Right cardiac atrium (tissue), 5 donors: ENCODE measurements at regions not wholly inside any gene's neighbourhood (a gene's known extent, or its start where the extent isn't known, plus 50 kb on each side); places are given as distances from the start of the nearest gene placed in this dataset.

Experiments used
- ATAC-seq, 2 donors: fragments of 200-7000 bp; cut with Tn5 transposase; one replicate each; pipeline versions ENCODE4 v1.8.0 to v1.9.1; 2020; ENCODE audit warnings: moderate library complexity in 2 of 2, mild to moderate bottlenecking in 1 of 2
- DNase-seq, 3 donors: peaks; one replicate each; pipeline ENCODE4 v3.0.0-alpha.2; 2020
- H3K27ac ChIP-seq: one replicate; pipeline ENCODE4 v1.5.1; 2013; ENCODE audit warnings: mild to moderate bottlenecking, low read length, control low read depth, moderate library complexity
- H3K27me3 ChIP-seq: one replicate; pipeline ENCODE4 v1.6.1; 2013; ENCODE audit not compliant: control insufficient read depth, insufficient read depth
- H3K4me1 ChIP-seq: one replicate; pipeline ENCODE4 v1.6.1; 2013; ENCODE audit warnings: low read length; ENCODE audit not compliant: control insufficient read depth, insufficient read depth
- H3K4me3 ChIP-seq: one replicate; pipeline ENCODE4 v1.5.1; 2013; ENCODE audit warnings: low read length, control low read depth
- H3K9me3 ChIP-seq: one replicate; pipeline ENCODE4 v1.6.1; 2013; ENCODE audit warnings: low read length; ENCODE audit not compliant: control insufficient read depth
- WGBS: extraction: QIAGEN DNeasy Blood & Tissue Kit; methylation state at CpG from one replicate; pipeline ENCODE4 v1.1.7; 2013; 5-methylcytosine and 5-hydroxymethylcytosine counted together
- intact Hi-C, 4 donors: fragments of 100-400 bp; cut with DNase I; formaldehyde crosslinking; loops; one replicate each; pipeline versions ENCODE4 v1.11.0 to v1.14.0; 2022 to 2023
- donor health status: healthy with polysubstance abuse.
- donor health status: DM: no; HTN: yes; CAD: no.
- donor health status: DM: no; HTN: no; CAD: no.
- donor health status: DM: no; HTN: yes; CAD: no; lungs with severe emphysema.
- donor health status: DM: yes; HTN: yes; CAD: no.

- intact Hi-C loops: no loop called here
- no peak for ATAC-seq
- Histone ChIP-seq H3K9me3 (no peaks in the 10 kb centered on the region), H3K4me1 (no peaks in the 10 kb centered on the region), H3K27me3 (no peaks in the 10 kb centered on the region), H3K27ac (no peak overlapping the region), H3K4me3 (no peak overlapping the region)
- DNase-seq: no peak
Observed at GRCh38 chr10:107357033-107357432, 192.5 kb upstream of the SORCS1 start.

GRCh38 chr10:107356396-107356795, 191.9 kb upstream of the SORCS1 start:
- no peaks in the 10 kb centered on the region for H3K27me3 ChIP-seq
- intact Hi-C loops: no loop called here
- DNase-seq (no peak), ATAC-seq (no peak)
- no peak overlapping the region for H3K4me3 ChIP-seq
- no peak overlapping the region for H3K27ac ChIP-seq
- no peaks in the 10 kb centered on the region for H3K4me1 ChIP-seq
- H3K9me3 ChIP-seq: no peaks in the 10 kb centered on the region
- WGBS: 53% methylated on average over 2 of the region's 2 CpGs

- ATAC-seq: no peak
- Histone ChIP-seq H3K27me3 (no peaks in the 10 kb centered on the region), H3K9me3 (no peaks in the 10 kb centered on the region), H3K4me3 (no peak overlapping the region), H3K4me1 (no peaks in the 10 kb centered on the region), H3K27ac (no peak overlapping the region)
- intact Hi-C loops: no loop called here
- WGBS: 72% methylated on average over 2 of the region's 2 CpGs
- no peak for DNase-seq
Observed at GRCh38 chr10:107342711-107343110, 178.2 kb upstream of the SORCS1 start.

GRCh38 chr10:107341281-107341680, 176.8 kb upstream of the SORCS1 start:
- WGBS: 93% methylated on average over 4 of the region's 4 CpGs

GRCh38 chr10:107340326-107340725, 175.8 kb upstream of the SORCS1 start:
- no peaks in the 10 kb centered on the region for H3K4me1 ChIP-seq
- 60% methylated on average over 2 of the region's 2 CpGs for WGBS
- H3K9me3 ChIP-seq: no peaks in the 10 kb centered on the region
- H3K4me3 ChIP-seq: no peak overlapping the region
- no peaks in the 10 kb centered on the region for H3K27me3 ChIP-seq
- intact Hi-C loops: no loop called here
- no peak for ATAC-seq
- no peak for DNase-seq
- H3K27ac ChIP-seq: no peak overlapping the region

More at GRCh38 chr10:107341281-107341680, 176.8 kb upstream of the SORCS1 start:
- DNase-seq: no peak
- no peak for ATAC-seq
- no peak overlapping the region for H3K4me3 ChIP-seq
- H3K27ac ChIP-seq: no peak overlapping the region
- intact Hi-C loops: no loop called here
- H3K27me3 ChIP-seq: no peaks in the 10 kb centered on the region
- no peaks in the 10 kb centered on the region for H3K9me3 ChIP-seq
- no peaks in the 10 kb centered on the region for H3K4me1 ChIP-seq

- Histone ChIP-seq H3K4me1 (no peaks in the 10 kb centered on the region), H3K4me3 (no peak overlapping the region), H3K27ac (no peak overlapping the region), H3K27me3 (no peaks in the 10 kb centered on the region), H3K9me3 (no peaks in the 10 kb centered on the region)
- WGBS: 77% methylated on average over 5 of the region's 5 CpGs
- ATAC-seq (no peak), DNase-seq (no peak)
- intact Hi-C loops: no loop called here
Observed at GRCh38 chr10:107336061-107336460, 171.6 kb upstream of the SORCS1 start.

GRCh38 chr10:107317592-107317991, 153.1 kb upstream of the SORCS1 start:
- DNase-seq (no peak), ATAC-seq (no peak)
- H3K27me3 ChIP-seq: no peaks in the 10 kb centered on the region
- no peak overlapping the region for H3K4me3 ChIP-seq
- H3K4me1 ChIP-seq: no peaks in the 10 kb centered on the region
- WGBS: 48% methylated on average over 1 of the region's 1 CpG
- H3K9me3 ChIP-seq: no peaks in the 10 kb centered on the region
- intact Hi-C loops: no loop called here
- no peak overlapping the region for H3K27ac ChIP-seq

GRCh38 chr10:107303203-107303602, 138.7 kb upstream of the SORCS1 start:
- no peaks in the 10 kb centered on the region for H3K9me3 ChIP-seq
- H3K4me1 ChIP-seq: no peaks in the 10 kb centered on the region
- intact Hi-C loops: no loop called here
- H3K27me3 ChIP-seq: no peaks in the 10 kb centered on the region
- H3K4me3 ChIP-seq: no peak overlapping the region
- WGBS: 87% methylated on average over 2 of the region's 2 CpGs
- ATAC-seq (no peak), DNase-seq (no peak)
- H3K27ac ChIP-seq: no peak overlapping the region

- Histone ChIP-seq H3K4me3 (no peak overlapping the region), H3K9me3 (no peaks in the 10 kb centered on the region), H3K27me3 (no peaks in the 10 kb centered on the region), H3K27ac (no peak overlapping the region), H3K4me1 (no peaks in the 10 kb centered on the region)
- DNase-seq: no peak
- no peak for ATAC-seq
- 81% methylated on average over 2 of the region's 2 CpGs for WGBS
- intact Hi-C loops: no loop called here
Observed at GRCh38 chr10:107299606-107300005, 135.1 kb upstream of the SORCS1 start.

- H3K4me3 ChIP-seq: no peak overlapping the region
- 86% methylated on average over 2 of the region's 2 CpGs for WGBS
- ATAC-seq (no peak), DNase-seq (no peak)
- H3K4me1 ChIP-seq: no peaks in the 10 kb centered on the region
- intact Hi-C loops: no loop called here
- no peaks in the 10 kb centered on the region for H3K9me3 ChIP-seq
- H3K27ac ChIP-seq: no peak overlapping the region
- no peaks in the 10 kb centered on the region for H3K27me3 ChIP-seq
Observed at GRCh38 chr10:107284187-107284586, 119.7 kb upstream of the SORCS1 start.

- Histone ChIP-seq H3K4me1 (no peaks in the 10 kb centered on the region), H3K27ac (no peak overlapping the region), H3K27me3 (no peaks in the 10 kb centered on the region), H3K9me3 (no peaks in the 10 kb centered on the region), H3K4me3 (no peak overlapping the region)
- ATAC-seq (peak in 1 of 2 donors; percentile 26), DNase-seq (no peak)
- intact Hi-C loops: no loop called here
- 42% methylated on average over 3 of the region's 3 CpGs for WGBS
Observed at GRCh38 chr10:107280293-107280692, 115.8 kb upstream of the SORCS1 start.

GRCh38 chr10:107277591-107277990, 113.1 kb upstream of the SORCS1 start:
- no peaks in the 10 kb centered on the region for H3K27me3 ChIP-seq
- 74% methylated on average over 2 of the region's 2 CpGs for WGBS
- DNase-seq (no peak), ATAC-seq (no peak)
- H3K4me1 ChIP-seq: no peaks in the 10 kb centered on the region
- H3K9me3 ChIP-seq: no peaks in the 10 kb centered on the region
- no peak overlapping the region for H3K4me3 ChIP-seq
- no peak overlapping the region for H3K27ac ChIP-seq
- intact Hi-C loops: no loop called here
